Raji (cell line): ENCODE measurements at regions not wholly inside any gene's neighbourhood (a gene's known extent, or its start where the extent isn't known, plus 50 kb on each side); places are given as distances from the start of the nearest gene placed in this dataset.

Experiments used
- POLR2A ChIP-seq: IDR thresholded peaks from 2 replicates; pipeline ENCODE4 v1.6.1; 2011; ENCODE audit warnings: low read depth, low read length, control low read depth; ENCODE audit not compliant: insufficient read depth

GRCh38 chr1:25098717-25099116 is 133.6 kb downstream of the SYF2 start:
- TF ChIP-seq POLR2A = no peak

DNA sequence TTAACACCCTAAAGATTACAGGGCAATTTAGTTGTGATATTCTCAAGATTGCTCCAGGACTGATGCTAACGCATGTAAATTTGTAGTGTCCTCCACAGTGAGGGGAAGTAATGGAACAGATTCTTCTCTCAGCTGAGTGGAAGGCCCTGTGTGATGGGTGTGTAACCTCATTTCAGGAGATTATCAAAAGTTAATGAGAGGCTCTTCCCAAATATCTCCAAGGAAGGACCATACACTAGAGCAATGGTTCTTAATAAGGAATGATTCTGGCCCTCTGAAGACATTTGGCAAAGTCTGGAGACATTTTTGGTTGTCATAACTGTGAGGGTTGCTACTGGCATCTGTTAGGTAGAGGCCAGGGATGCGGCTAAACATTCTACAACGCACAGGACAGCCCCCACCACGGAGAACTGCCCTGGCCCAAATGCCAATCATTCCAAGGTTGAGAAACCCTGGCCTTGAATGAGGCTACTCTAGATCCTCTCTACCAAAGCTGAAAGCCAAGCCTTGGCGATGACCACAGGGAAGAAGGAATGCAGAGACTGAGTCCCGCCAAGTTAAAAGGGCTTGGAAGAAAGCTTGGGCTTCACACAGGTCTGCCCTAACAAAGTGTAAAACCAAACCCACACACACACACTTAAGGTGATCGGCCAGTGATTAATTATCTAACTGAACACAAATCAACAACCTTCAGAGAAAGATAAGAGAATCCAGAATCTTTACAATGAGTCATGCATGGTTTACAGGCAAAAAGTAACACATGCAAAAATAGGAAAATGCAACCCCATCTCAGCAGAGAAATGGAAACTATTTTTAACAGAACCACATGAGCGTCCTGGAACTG is 135.8 kb downstream of the SYF2 start:
- TF ChIP-seq POLR2A = no peak

GRCh38 chr1:25095635-25096200 is 136.6 kb downstream of the SYF2 start:
- TF ChIP-seq POLR2A = no peak

GRCh38 chr1:25094995-25095394 is 137.3 kb downstream of the SYF2 start:
- no peak for TF ChIP-seq POLR2A

DNA sequence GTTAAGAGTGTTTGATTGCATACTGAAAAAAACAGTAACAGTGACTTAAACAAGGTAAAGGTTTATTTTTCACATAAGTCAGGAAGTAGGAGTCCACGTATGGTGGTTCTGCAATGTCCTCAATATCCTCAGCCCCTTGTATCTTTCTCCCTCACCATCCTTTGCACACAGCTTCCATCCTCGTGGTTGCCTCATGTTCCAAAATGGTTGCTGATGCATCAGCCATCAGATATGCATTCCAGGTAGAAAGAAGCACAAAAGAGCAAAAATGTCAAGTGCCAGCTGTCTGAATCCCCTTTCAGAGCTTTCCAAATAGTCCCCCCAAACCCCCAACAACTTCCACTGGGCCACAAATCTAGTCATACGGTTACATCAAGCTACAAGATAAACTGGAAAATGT is 138.1 kb downstream of the SYF2 start:
- TF ChIP-seq POLR2A = no peak

DNA sequence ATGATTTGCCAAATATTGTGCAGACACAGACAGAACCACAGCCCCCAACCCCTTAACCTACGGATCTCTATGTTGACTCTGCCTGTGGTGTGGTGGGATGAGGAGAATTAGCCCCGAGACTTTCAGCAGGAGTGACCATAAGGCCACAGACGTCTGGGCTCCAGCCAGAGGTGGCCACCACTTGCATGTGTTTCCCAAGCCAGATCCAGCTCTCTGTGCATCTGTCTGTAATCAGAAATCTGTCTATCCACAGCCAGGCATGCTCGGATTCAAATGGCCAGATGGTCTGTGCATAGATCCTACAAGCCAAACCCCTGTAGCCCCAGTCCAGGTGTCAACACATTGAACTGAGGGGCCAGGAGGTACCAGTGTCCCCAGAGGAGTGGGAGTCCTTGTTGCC is 140.6 kb downstream of the SYF2 start:
- TF ChIP-seq POLR2A = no peak

- TF ChIP-seq POLR2A = no peak
Measured at GRCh38 chr1:25090707-25091422, 141.4 kb downstream of the SYF2 start.

DNA sequence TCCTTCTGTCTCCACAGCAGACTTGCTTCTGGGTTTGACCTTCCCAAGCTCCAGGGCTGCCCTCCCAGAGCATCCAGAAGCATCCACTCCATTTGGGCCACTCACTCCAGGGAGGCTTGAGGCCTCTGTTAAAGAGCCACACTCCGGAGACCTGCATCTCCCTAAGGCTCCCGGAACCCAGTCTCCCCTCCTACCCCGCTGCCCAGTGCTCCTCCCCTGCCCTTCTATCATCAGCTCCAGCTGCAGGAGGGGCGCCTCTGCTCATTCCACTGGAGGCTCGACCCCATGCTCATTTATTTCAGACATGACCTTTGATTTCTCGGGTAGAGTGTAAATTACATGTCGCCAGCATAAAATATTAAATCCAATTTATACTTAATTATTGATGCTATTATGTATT is 142.5 kb downstream of the SYF2 start:
- TF ChIP-seq POLR2A = no peak

DNA sequence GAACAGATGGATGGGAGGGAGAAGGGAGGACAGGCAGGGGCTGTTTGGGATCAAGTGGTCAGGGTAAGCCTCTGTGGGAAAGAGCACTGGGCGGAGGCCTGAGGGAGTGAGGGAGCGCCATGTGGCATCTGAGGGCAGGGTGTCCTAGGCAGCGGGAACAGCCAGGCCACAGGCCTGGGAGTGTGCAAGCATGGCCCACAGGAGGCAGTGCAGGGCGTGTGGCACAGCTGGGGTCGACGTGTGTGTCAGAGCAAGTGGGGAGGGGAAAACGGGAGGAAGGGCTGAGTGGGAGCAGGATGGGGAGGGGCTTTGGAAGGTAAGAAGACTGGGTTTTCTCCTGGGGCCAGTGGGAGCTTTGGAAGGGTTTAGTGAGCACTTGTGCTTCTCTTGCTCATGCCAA is 143.4 kb downstream of the SYF2 start:
- TF ChIP-seq POLR2A = no peak

DNA sequence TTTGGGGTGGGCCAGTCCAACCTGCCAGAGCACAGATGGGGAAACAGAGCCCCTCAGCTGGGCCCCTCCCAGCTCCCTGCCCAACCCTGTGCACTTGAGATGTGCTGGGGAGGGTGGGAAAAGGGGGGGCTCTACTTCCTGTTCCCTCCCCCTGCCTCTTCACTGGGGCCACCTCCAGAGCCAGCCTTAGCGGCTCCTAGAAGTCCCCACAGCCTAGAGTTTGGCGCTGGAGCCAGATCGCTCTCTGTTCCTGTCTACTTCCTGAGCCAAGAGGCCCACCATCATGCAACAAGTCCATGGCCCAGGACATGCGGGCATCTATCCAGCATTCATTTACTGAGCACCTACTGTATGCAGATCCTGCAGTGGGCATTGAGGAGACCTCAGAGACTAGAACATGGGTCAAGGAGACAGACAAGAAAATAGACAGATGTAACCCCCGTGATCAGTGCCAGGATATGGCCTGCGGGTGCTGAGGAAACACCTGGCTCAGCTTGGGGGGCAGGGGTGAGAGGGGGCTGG is 144.1 kb downstream of the SYF2 start:
- TF ChIP-seq POLR2A = no peak

- TF ChIP-seq POLR2A = no peak
Measured at GRCh38 chr1:25086518-25087079, 145.7 kb downstream of the SYF2 start.

- TF ChIP-seq POLR2A = no peak
Measured at GRCh38 chr1:25084407-25084806, 147.9 kb downstream of the SYF2 start.

DNA sequence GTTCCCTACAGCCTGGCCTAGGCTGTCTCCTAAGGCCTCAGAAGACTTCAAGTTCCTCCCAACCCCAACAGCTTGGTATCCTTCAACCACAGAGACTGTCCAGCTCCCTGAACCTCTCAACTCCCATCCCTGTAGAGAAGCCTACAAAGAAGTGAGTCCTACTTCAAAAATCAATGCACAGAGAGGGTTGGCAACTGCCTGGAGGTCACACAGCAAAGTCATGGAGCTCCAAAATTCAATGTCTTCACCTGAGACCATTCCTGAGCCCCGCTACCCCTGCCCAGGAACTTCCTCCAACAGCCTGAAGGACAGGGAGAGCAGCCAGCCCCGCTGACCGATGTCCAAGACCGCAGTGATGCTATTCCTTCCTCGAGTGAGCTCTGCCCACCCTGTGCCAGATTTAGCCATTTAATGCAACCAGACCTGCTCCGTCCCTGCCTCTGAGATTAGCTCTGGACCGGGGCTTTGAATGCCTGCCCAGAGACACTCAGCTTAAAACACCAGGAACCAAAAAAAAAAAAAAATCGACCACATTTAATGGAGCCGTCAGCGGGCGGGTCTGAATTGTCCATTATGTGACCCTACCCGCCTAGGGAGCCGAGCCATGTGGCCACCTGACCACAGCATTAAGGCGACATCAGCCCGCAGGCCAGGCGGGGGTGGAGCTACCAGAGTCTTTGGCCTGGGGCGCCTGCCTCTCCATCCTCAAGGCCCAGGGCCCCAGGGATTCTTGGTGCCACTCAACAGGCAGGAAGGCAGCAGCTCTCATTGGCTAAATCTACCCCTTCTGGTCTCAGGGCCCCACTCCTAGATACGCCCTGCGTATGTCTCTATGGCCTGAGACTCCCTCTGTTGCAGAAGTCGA is 148.6 kb downstream of the SYF2 start:
- TF ChIP-seq POLR2A = no peak

DNA sequence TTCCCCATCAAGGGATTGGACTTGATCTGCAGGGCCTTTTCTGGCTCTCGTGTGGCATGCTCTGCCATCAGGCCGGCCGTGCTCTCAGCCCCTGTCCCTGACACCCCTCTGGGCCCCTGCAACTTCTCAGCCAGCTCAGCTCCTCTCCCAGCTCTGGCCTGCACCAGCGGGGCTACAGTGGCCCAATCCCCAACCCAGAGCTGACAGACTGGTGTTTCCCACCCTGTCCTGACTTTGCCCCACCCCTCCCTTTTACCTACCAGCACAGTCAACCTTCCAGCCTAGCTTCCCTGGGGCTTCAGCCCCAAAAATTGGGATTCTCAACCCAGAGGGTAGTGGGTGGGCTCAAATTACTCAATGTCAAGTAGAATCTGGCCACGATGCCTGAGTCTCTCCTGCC is 149.3 kb downstream of the SYF2 start:
- TF ChIP-seq POLR2A = no peak
